Endodermal cell (in vitro differentiated cells): ENCODE measurements at regions not wholly inside any gene's neighbourhood (a gene's known extent, or its start where the extent isn't known, plus 50 kb on each side); places are given as distances from the start of the nearest gene placed in this dataset.

Source experiments
- DNase-seq: peaks from one replicate; pipeline ENCODE4 v3.0.0-alpha.2; 2017
- H3K27ac ChIP-seq: 2 replicates; pipeline ENCODE4 v1.5.1; 2013; ENCODE audit warnings: mild to moderate bottlenecking, low read depth, low read length, moderate library complexity
- H3K27me3 ChIP-seq: 2 replicates; pipeline ENCODE4 v1.6.1; 2013; ENCODE audit warnings: mild to moderate bottlenecking, low read length, moderate library complexity; ENCODE audit not compliant: insufficient read depth, control insufficient read depth, poor library complexity, severe bottlenecking
- H3K36me3 ChIP-seq: 2 replicates; pipeline ENCODE4 v1.7.0; 2013; ENCODE audit warnings: mild to moderate bottlenecking, low read length, moderate library complexity; ENCODE audit not compliant: control insufficient read depth, insufficient read depth
- H3K4me1 ChIP-seq: one replicate; pipeline ENCODE4 v1.7.0; 2013; ENCODE audit warnings: low read length; ENCODE audit not compliant: control insufficient read depth, insufficient read depth
- H3K4me3 ChIP-seq: 2 replicates; pipeline ENCODE4 v1.5.1; 2013; ENCODE audit warnings: mild to moderate bottlenecking, low read length, moderate library complexity
- H3K9ac ChIP-seq: 2 replicates; pipeline ENCODE4 v1.6.1; 2013; ENCODE audit warnings: mild to moderate bottlenecking, low read length, moderate library complexity; ENCODE audit not compliant: poor library complexity, severe bottlenecking; ENCODE audit errors: extremely low read depth
- H3K9me3 ChIP-seq: 2 replicates; pipeline ENCODE4 v1.6.1; 2013; ENCODE audit warnings: mild to moderate bottlenecking, low read length, moderate library complexity; ENCODE audit not compliant: control insufficient read depth
- H3K27ac Mint-ChIP-seq: 2 replicates; pipeline ENCODE4 v1.8.0; 2020; ENCODE audit warnings: mixed read lengths
- H3K27me3 Mint-ChIP-seq: 2 replicates; pipeline ENCODE4 v1.8.0; 2021; ENCODE audit warnings: mild to moderate bottlenecking, mixed read lengths; ENCODE audit not compliant: insufficient read depth
- H3K36me3 Mint-ChIP-seq: 2 replicates; pipeline ENCODE4 v1.8.0; 2020; ENCODE audit warnings: low read depth, mixed read lengths
- H3K4me1 Mint-ChIP-seq: 2 replicates; pipeline ENCODE4 v1.8.0; 2020; ENCODE audit warnings: mixed read lengths
- H3K4me3 Mint-ChIP-seq: 2 replicates; pipeline ENCODE4 v1.8.0; 2020; ENCODE audit warnings: mild to moderate bottlenecking, moderate library complexity, mixed read lengths
- H3K9me3 Mint-ChIP-seq: 2 replicates; pipeline ENCODE4 v1.8.0; 2020; ENCODE audit warnings: mild to moderate bottlenecking, mixed read lengths
- WGBS, 2 experiments: methylation state at CpG; one replicate each; pipeline versions ENCODE4 v1.1.5 to v1.1.7; 2013; ENCODE audit warnings: missing lambda C conversion rate in 2 of 2, mixed read lengths in 1 of 2; ENCODE audit not compliant: insufficient coverage in 1 of 2, insufficient read length in 1 of 2; 5-methylcytosine and 5-hydroxymethylcytosine counted together
- TF ChIP-seq, protein P1 (sequence below): fragments of 200-600 bp; sonication (generic); conservative IDR thresholded peaks from 2 replicates; pipeline ENCODE4 v1.5.0; 2021; ENCODE audit warnings: antibody characterized with exemption, mild to moderate bottlenecking

DNA sequence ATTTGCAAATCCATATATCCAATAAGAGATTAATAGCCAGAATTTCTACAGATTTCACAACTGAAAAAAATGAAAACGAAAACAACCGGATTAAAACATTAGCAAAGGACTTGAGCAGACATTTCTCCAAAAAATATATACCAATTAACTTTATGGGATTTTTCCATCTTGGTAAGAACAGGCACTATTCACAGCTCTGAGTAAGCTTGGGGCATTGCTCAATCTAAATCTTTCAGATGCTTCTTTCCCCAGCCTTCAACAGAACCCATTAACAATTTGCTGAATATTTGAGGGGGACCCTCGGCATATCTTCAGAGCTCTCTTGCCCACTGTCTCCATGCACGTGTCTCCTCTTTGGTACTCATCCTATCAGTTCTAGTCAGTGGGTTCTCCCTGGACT, 111.7 kb upstream of the CD93 start:
- Mint-ChIP-seq H3K27ac (no peak overlapping the region), H3K4me3 (no peak overlapping the region), H3K27me3 (peaks cover 2% of the 10 kb centered on the region), H3K36me3 (no peaks in the 10 kb centered on the region), H3K4me1 (peaks cover 25% of the 10 kb centered on the region), H3K9me3 (peaks cover 14% of the 10 kb centered on the region)
- Histone ChIP-seq H3K27ac (no peak overlapping the region), H3K9me3 (peaks cover 16% of the 10 kb centered on the region), H3K4me1 (peaks cover 5% of the 10 kb centered on the region), H3K27me3 (no peaks in the 10 kb centered on the region), H3K4me3 (no peak overlapping the region), H3K9ac (no peak overlapping the region), H3K36me3 (no peaks in the 10 kb centered on the region)
- WGBS, 2 experiments, result 79 to 95% methylated on average over 4 of the region's 4 CpGs
- DNase-seq, result no peak
- TF ChIP-seq, protein P1, sequence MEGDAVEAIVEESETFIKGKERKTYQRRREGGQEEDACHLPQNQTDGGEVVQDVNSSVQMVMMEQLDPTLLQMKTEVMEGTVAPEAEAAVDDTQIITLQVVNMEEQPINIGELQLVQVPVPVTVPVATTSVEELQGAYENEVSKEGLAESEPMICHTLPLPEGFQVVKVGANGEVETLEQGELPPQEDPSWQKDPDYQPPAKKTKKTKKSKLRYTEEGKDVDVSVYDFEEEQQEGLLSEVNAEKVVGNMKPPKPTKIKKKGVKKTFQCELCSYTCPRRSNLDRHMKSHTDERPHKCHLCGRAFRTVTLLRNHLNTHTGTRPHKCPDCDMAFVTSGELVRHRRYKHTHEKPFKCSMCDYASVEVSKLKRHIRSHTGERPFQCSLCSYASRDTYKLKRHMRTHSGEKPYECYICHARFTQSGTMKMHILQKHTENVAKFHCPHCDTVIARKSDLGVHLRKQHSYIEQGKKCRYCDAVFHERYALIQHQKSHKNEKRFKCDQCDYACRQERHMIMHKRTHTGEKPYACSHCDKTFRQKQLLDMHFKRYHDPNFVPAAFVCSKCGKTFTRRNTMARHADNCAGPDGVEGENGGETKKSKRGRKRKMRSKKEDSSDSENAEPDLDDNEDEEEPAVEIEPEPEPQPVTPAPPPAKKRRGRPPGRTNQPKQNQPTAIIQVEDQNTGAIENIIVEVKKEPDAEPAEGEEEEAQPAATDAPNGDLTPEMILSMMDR, result no peak

DNA sequence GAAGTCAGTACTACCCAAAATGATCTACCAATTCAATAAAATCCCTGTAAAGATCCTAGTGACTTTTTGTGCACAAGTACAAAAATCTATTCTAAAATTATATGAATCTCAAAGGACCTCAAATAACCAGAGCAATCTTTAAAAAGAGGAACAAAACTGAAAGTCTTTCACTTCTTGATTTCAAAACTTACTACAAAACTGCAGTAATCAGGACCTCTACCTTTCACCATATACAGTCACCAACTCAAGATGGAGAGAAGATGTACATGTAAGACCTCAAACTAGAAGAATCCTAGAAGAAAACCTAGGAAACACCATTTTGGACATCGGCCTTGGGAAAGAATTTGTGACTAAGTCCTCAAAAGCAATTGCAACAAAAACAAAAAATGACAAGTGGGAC, 109.5 kb upstream of the CD93 start:
- Histone ChIP-seq H3K4me3 (no peak overlapping the region), H3K9me3 (peaks cover 16% of the 10 kb centered on the region), H3K36me3 (no peaks in the 10 kb centered on the region), H3K27me3 (no peaks in the 10 kb centered on the region), H3K4me1 (peaks cover 5% of the 10 kb centered on the region), H3K9ac (no peak overlapping the region), H3K27ac (no peak overlapping the region)
- H3K27me3 Mint-ChIP-seq, result peaks cover 5% of the 10 kb centered on the region
- WGBS, 2 experiments, result 95% methylated on average over 1 of the region's 1 CpG; no CpG with 5 or more reads in 1 of the 2 experiments
- peaks cover 14% of the 10 kb centered on the region for H3K9me3 Mint-ChIP-seq
- no peak overlapping the region for H3K27ac Mint-ChIP-seq
- TF ChIP-seq, protein P1, result no peak
- H3K4me1 Mint-ChIP-seq, result peaks cover 16% of the 10 kb centered on the region
- no peaks in the 10 kb centered on the region for H3K36me3 Mint-ChIP-seq
- no peak for DNase-seq
- no peak overlapping the region for H3K4me3 Mint-ChIP-seq

DNA sequence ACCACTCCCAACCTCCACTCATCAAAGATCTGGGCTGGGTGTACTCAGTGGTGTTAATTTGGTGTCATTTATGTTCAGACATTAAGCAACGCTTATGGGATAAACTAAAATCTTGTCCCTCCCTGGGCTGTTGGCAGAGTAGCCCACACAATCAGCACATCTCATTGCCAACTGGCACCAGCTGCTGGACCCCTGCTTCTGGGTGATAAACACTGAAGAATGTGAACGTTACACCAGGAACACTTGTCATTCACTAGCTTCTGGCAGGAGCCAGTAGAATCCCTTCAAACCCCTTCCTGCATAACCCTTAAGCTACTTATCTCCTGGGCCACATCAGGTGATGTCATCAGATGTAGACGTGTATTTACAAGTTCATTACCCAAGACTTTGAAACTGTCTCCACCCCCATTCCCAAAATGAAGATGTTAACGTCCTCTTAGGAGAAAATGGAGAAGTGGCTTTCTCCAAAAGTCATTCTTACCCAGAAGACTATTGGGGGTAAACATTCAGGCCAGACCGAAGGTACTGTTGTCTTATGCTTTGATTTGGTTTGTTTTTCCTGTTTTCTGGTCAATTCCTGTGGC, 107.8 kb upstream of the CD93 start:
- Mint-ChIP-seq H3K36me3 (no peaks in the 10 kb centered on the region), H3K4me3 (no peak overlapping the region), H3K27me3 (peaks cover 5% of the 10 kb centered on the region), H3K9me3 (peaks cover 14% of the 10 kb centered on the region), H3K4me1 (peaks cover 7% of the 10 kb centered on the region), H3K27ac (no peak overlapping the region)
- peaks cover 16% of the 10 kb centered on the region for H3K9me3 ChIP-seq
- TF ChIP-seq, protein P1, result no peak
- no peaks in the 10 kb centered on the region for H3K4me1 ChIP-seq
- no peak overlapping the region for H3K9ac ChIP-seq
- no peak overlapping the region for H3K4me3 ChIP-seq
- WGBS, 2 experiments, result 94 to 100% methylated on average over 1 to 5 of the region's 5 CpGs
- H3K27ac ChIP-seq, result no peak overlapping the region
- no peak for DNase-seq
- H3K27me3 ChIP-seq, result no peaks in the 10 kb centered on the region
- H3K36me3 ChIP-seq, result no peaks in the 10 kb centered on the region
